HG03060 (cell line): ENCODE measurements at regions not wholly inside any gene's neighbourhood (a gene's known extent, or its start where the extent isn't known, plus 50 kb on each side); places are given as distances from the start of the nearest gene placed in this dataset.

Experiments used
- ATAC-seq: cut with Tn5 transposase; IDR thresholded peaks from one replicate; pipeline ENCODE4 v1.9.1; 2021; ENCODE audit warnings: low read depth, moderate number of reproducible peaks; ENCODE audit not compliant: unreplicated experiment

GRCh38 chr13:44088991-44089413 lies 209.3 kb downstream of the LACC1 start:
- ATAC-seq = no peak

- no peak for ATAC-seq
Observed at GRCh38 chr13:44089452-44089851, 209.7 kb downstream of the LACC1 start.

GRCh38 chr13:44092078-44092970 lies 212.6 kb downstream of the LACC1 start:
- no peak for ATAC-seq

- no peak for ATAC-seq
Observed at GRCh38 chr13:44093607-44094564, 214.2 kb downstream of the LACC1 start.

GRCh38 chr13:44096901-44097300 lies 217.2 kb downstream of the LACC1 start:
- ATAC-seq = no peak

GRCh38 chr13:44098559-44098958 lies 218.9 kb downstream of the LACC1 start:
- no peak for ATAC-seq

- no peak for ATAC-seq
Observed at GRCh38 chr13:44101347-44102083, 221.8 kb downstream of the LACC1 start.

- no peak for ATAC-seq
Observed at GRCh38 chr13:44103429-44104196, 223.9 kb downstream of the LACC1 start.

- ATAC-seq = no peak
Observed at GRCh38 chr13:44104197-44104490, 224.4 kb downstream of the LACC1 start.

GRCh38 chr13:44104969-44105368 lies 225.3 kb downstream of the LACC1 start:
- no peak for ATAC-seq

GRCh38 chr13:44106266-44107152 lies 226.8 kb downstream of the LACC1 start:
- ATAC-seq = no peak

GRCh38 chr13:44107357-44108121 lies 227.8 kb downstream of the LACC1 start:
- no peak for ATAC-seq

GRCh38 chr13:44108331-44108858 lies 228.7 kb downstream of the LACC1 start:
- ATAC-seq = no peak

- no peak for ATAC-seq
Observed at GRCh38 chr13:44110091-44110621, 230.5 kb downstream of the LACC1 start.

- no peak for ATAC-seq
Observed at GRCh38 chr13:44111701-44112100, 232.0 kb downstream of the LACC1 start.

GRCh38 chr13:44112700-44113329 lies 233.1 kb downstream of the LACC1 start:
- ATAC-seq = no peak

GRCh38 chr13:44116562-44117332 lies 237.0 kb downstream of the LACC1 start:
- ATAC-seq = no peak
